ENCODE measurements at regions not wholly inside any gene's neighbourhood (a gene's known extent, or its start where the extent isn't known, plus 50 kb on each side); places are given as distances from the start of the nearest gene placed in this dataset.

- Histone ChIP-seq H3K4me3 (ENCODE audit: low read depth, low read length) (no peak overlapping the region), H3K4me1 (ENCODE audit: insufficient read depth) (no peaks in the 10 kb centered on the region), H3K27ac (ENCODE audit: low read depth) (no peak overlapping the region), H3K36me3 (ENCODE audit: insufficient read depth) (no peaks in the 10 kb centered on the region)
- 66% methylated on average over 4 of the region's 4 CpGs for WGBS
- DNase-seq (ENCODE audit: extremely low spot score) = no peak
These were observed 189.4 kb upstream of the ARL4C start for GRCh38 chr2:234686088-234686890.

DNA sequence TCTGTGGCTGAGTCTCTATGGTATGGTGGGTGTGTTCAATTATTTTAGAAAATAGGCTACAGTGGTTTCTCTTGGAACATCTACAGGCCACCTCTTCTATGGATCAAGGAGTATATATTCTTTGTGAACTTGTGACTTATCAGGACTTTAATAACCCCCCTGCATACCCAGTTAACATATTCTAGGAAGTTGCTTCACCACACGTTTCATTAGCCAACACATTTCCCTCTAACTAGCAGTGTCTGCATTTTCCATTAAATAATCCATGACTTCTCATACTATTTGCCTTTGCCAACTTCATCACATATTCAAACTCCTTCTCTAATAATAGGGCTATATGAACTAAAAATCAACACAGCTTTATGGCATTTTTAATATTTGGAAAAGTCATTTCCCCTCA lies 187.6 kb upstream of the ARL4C start:
- DNase-seq (ENCODE audit: extremely low spot score) = no peak
- WGBS = 69% methylated on average over 1 of the region's 1 CpG
- Histone ChIP-seq H3K36me3 (ENCODE audit: insufficient read depth) (no peaks in the 10 kb centered on the region), H3K4me3 (ENCODE audit: low read depth, low read length) (no peak overlapping the region), H3K4me1 (ENCODE audit: insufficient read depth) (no peaks in the 10 kb centered on the region), H3K27ac (ENCODE audit: low read depth) (no peak overlapping the region)

GRCh38 chr2:234683950-234684349 lies 187.1 kb upstream of the ARL4C start:
- Histone ChIP-seq H3K4me1 (ENCODE audit: insufficient read depth) (no peaks in the 10 kb centered on the region), H3K36me3 (ENCODE audit: insufficient read depth) (no peaks in the 10 kb centered on the region), H3K4me3 (ENCODE audit: low read depth, low read length) (no peak overlapping the region), H3K27ac (ENCODE audit: low read depth) (no peak overlapping the region)
- WGBS = 88% methylated on average over 3 of the region's 3 CpGs
- DNase-seq (ENCODE audit: extremely low spot score) = no peak

GRCh38 chr2:234682492-234683228 lies 185.8 kb upstream of the ARL4C start:
- 78% methylated on average over 4 of the region's 4 CpGs for WGBS
- Histone ChIP-seq H3K4me3 (ENCODE audit: low read depth, low read length) (no peak overlapping the region), H3K4me1 (ENCODE audit: insufficient read depth) (no peaks in the 10 kb centered on the region), H3K36me3 (ENCODE audit: insufficient read depth) (no peaks in the 10 kb centered on the region), H3K27ac (ENCODE audit: low read depth) (no peak overlapping the region)
- DNase-seq (ENCODE audit: extremely low spot score) = no peak

DNA sequence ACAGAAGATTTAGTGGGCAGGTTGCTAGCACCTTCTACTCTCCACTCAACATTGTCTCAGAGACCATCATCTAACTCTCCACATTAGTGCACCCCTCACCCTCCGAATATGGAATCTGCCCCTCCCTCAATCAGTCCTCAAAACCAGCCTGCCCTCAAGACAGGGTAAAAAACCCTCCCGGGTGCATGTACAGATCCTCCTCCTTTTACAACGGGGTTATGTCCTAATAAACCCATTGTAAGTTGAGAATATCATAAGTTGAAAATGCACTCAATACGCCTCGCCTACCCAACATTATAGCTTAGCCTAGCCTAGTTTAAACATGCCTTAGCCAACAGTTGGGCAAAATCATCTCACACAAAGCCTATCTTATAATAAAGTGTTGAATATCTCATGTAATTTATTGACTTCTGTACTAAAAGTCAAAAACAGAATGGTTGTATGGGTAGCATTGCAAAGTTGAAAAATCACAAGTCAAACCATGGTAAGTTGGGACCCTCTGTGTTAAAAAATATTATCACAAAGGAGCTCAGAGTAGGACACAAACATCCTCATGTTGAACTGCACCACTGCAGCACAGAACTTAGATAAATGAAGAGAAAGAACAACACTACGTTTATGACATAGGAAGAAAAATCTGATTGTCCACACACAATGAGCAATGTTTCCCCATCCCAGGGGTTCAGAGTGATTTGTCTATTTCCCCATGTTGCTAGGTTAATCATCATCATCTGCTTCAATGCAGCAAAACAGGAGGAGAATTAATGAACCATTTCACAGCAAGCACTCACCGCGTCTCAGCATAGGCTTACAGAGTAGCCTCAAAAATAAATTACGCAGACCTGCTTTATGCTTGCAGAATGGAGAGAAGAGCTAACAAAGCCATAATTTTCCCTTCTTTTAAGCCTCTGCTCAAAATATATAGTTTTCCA lies 184.1 kb upstream of the ARL4C start:
- H3K4me3 ChIP-seq (ENCODE audit: low read depth, low read length) = no peak overlapping the region
- no peaks in the 10 kb centered on the region for H3K4me1 ChIP-seq (ENCODE audit: insufficient read depth)
- DNase-seq (ENCODE audit: extremely low spot score) = no peak
- WGBS = 90% methylated on average over 9 of the region's 9 CpGs
- no peaks in the 10 kb centered on the region for H3K36me3 ChIP-seq (ENCODE audit: insufficient read depth)
- no peak overlapping the region for H3K27ac ChIP-seq (ENCODE audit: low read depth)

DNA sequence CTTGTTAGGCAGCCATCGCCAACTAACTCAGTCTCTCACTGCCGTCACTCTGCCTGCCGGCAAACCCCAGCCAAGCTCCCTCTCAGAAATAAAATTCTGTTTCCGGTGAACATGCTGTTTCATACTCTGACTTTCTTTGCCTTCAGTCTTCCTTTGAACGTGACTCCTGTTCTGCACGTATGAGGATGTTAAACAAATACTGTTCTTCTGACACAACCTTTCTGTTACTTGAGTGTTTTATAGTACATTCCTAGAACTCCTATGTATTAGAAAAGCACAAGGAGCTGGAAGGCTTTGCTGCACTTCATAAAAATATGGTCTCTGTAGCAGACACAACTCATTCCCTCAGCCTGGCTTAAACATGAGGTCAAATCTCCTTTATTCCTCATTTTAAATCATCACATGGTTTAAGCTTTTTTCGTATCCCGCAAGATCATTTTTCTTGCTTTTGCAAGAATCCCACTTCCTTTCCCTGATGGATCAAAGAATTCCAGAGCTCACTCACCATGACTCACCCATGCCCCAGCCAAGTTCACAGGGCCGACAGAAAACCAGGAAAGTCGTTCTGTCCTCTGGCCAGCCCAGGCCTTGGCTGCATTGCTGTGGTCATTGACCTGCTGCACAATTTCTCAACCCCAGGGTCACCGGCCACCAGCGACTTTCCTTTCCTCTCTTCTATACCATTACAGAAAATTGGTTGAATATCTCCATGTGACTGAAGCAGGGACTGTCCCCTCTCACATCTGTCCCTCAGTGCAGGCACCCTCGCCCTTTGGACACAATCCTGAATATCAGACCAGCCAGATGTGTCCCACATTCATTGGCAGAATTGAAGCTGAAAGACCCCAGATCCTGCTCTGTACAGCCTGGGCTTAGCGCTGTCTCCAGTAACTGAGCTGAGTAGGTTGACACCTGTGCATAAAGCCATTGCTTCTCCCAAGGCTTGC lies 183.1 kb upstream of the ARL4C start:
- 32% methylated on average over 14 of the region's 14 CpGs for WGBS
- Histone ChIP-seq H3K36me3 (ENCODE audit: insufficient read depth) (no peaks in the 10 kb centered on the region), H3K4me1 (ENCODE audit: insufficient read depth) (no peaks in the 10 kb centered on the region), H3K27ac (ENCODE audit: low read depth) (no peak overlapping the region), H3K4me3 (ENCODE audit: low read depth, low read length) (no peak overlapping the region)
- DNase-seq (ENCODE audit: extremely low spot score) = no peak

- WGBS = 70% methylated on average over 8 of the region's 8 CpGs
- Histone ChIP-seq H3K27ac (ENCODE audit: low read depth) (no peak overlapping the region), H3K4me3 (ENCODE audit: low read depth, low read length) (no peak overlapping the region), H3K36me3 (ENCODE audit: insufficient read depth) (no peaks in the 10 kb centered on the region), H3K4me1 (ENCODE audit: insufficient read depth) (no peaks in the 10 kb centered on the region)
- no peak for DNase-seq (ENCODE audit: extremely low spot score)
These were observed 182.4 kb upstream of the ARL4C start for GRCh38 chr2:234679301-234679740.

GRCh38 chr2:234678711-234679110 lies 181.8 kb upstream of the ARL4C start:
- H3K4me1 ChIP-seq (ENCODE audit: insufficient read depth) = no peaks in the 10 kb centered on the region
- H3K36me3 ChIP-seq (ENCODE audit: insufficient read depth) = no peaks in the 10 kb centered on the region
- WGBS = 44% methylated on average over 2 of the region's 2 CpGs
- no peak overlapping the region for H3K4me3 ChIP-seq (ENCODE audit: low read depth, low read length)
- no peak for DNase-seq (ENCODE audit: extremely low spot score)
- no peak overlapping the region for H3K27ac ChIP-seq (ENCODE audit: low read depth)

DNA sequence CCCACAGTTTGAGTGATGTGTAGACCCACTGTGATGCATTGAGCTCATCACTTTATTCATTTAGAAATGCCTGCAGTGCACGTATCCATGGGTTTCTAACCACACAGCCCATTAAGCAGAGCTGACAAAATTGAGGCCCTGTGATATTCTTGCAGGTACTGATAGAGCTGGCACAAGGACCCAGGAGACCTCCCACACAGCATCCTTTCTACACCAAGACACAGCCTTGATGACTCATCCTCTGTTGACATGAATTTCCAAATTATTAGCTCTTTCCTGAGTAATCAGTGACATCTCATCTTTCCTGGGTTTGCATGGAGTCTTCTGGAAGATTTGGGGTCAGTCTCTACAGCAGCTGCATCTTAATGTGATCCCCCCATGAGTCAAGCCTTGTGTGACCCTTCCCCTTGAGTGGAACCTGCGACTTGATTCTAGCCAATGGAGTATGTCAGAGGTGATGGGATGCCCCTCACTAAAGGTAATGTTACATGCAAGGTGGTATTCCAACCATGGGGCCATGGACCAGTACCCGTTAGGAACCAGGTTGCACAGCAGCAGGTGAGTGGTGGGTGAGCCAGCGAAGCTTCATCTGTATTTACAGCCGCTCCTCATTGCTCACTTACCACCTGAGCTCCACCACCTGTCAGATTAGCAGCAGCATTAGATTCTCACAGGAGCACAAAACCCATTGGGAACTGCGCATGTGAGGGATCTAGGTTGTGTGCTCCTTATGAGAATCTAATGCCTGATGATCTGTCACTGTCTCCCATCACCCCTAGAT lies 181.1 kb upstream of the ARL4C start:
- H3K4me3 ChIP-seq (ENCODE audit: low read depth, low read length) = no peak overlapping the region
- no peaks in the 10 kb centered on the region for H3K4me1 ChIP-seq (ENCODE audit: insufficient read depth)
- no peak for DNase-seq (ENCODE audit: extremely low spot score)
- no peaks in the 10 kb centered on the region for H3K36me3 ChIP-seq (ENCODE audit: insufficient read depth)
- H3K27ac ChIP-seq (ENCODE audit: low read depth) = no peak overlapping the region
- WGBS = 82% methylated on average over 6 of the region's 6 CpGs

- no peaks in the 10 kb centered on the region for H3K36me3 ChIP-seq (ENCODE audit: insufficient read depth)
- WGBS = 87% methylated on average over 8 of the region's 8 CpGs
These were observed 180.0 kb upstream of the ARL4C start for GRCh38 chr2:234676783-234677450.

GRCh38 chr2:234676109-234676782 lies 179.4 kb upstream of the ARL4C start:
- H3K27ac ChIP-seq (ENCODE audit: low read depth) = no peak overlapping the region
- WGBS = 86% methylated on average over 4 of the region's 4 CpGs
- H3K4me3 ChIP-seq (ENCODE audit: low read depth, low read length) = no peak overlapping the region
- no peak for DNase-seq (ENCODE audit: extremely low spot score)
- H3K4me1 ChIP-seq (ENCODE audit: insufficient read depth) = no peaks in the 10 kb centered on the region
- no peaks in the 10 kb centered on the region for H3K36me3 ChIP-seq (ENCODE audit: insufficient read depth)

More at GRCh38 chr2:234676783-234677450, 180.0 kb upstream of the ARL4C start:
- H3K4me1 ChIP-seq (ENCODE audit: insufficient read depth) = no peaks in the 10 kb centered on the region
- DNase-seq (ENCODE audit: extremely low spot score) = no peak
- H3K27ac ChIP-seq (ENCODE audit: low read depth) = no peak overlapping the region
- no peak overlapping the region for H3K4me3 ChIP-seq (ENCODE audit: low read depth, low read length)
